ENCODE measurements at regions not wholly inside any gene's neighbourhood (a gene's known extent, or its start where the extent isn't known, plus 50 kb on each side); places are given as distances from the start of the nearest gene placed in this dataset.

- Histone ChIP-seq H3K4me3 (ENCODE audit: low read depth, low read length) (no peak overlapping the region), H3K36me3 (ENCODE audit: control insufficient read depth, insufficient read depth, low read length) (no peaks in the 10 kb centered on the region), H3K27me3 (ENCODE audit: control insufficient read depth, insufficient read depth, low read length) (no peaks in the 10 kb centered on the region)
- DNase-seq (ENCODE audit: low read depth) = no peak
- TF ChIP-seq CTCF (IDR thresholded peaks at IDR 0.05; ENCODE audit: insufficient read depth, low read depth, low read length) = no peak
- ChIA-PET POLR2A (no interaction called here), CTCF (no interaction called here)
These were observed 240.5 kb upstream of the MAN1A1 start for GRCh38 chr6:119590066-119590465.

- Histone ChIP-seq H3K27me3 (ENCODE audit: control insufficient read depth, insufficient read depth, low read length) (no peaks in the 10 kb centered on the region), H3K36me3 (ENCODE audit: control insufficient read depth, insufficient read depth, low read length) (no peaks in the 10 kb centered on the region), H3K4me3 (ENCODE audit: low read depth, low read length) (no peak overlapping the region)
- no peak for TF ChIP-seq CTCF (IDR thresholded peaks at IDR 0.05; ENCODE audit: insufficient read depth, low read depth, low read length)
- DNase-seq (ENCODE audit: low read depth) = no peak
- ChIA-PET POLR2A (no interaction called here), CTCF (no interaction called here)
These were observed 238.0 kb upstream of the MAN1A1 start for GRCh38 chr6:119587537-119587936.

- no peaks in the 10 kb centered on the region for H3K27me3 ChIP-seq (ENCODE audit: control insufficient read depth, insufficient read depth, low read length)
- no peak for TF ChIP-seq CTCF (IDR thresholded peaks at IDR 0.05; ENCODE audit: insufficient read depth, low read depth, low read length)
- no peak for DNase-seq (ENCODE audit: low read depth)
- no peaks in the 10 kb centered on the region for H3K36me3 ChIP-seq (ENCODE audit: control insufficient read depth, insufficient read depth, low read length)
- CTCF ChIA-PET = no interaction called here
- POLR2A ChIA-PET = no interaction called here
- H3K4me3 ChIP-seq (ENCODE audit: low read depth, low read length) = no peak overlapping the region
These were observed 236.8 kb upstream of the MAN1A1 start for GRCh38 chr6:119586250-119586882.

- TF ChIP-seq CTCF (IDR thresholded peaks at IDR 0.05; ENCODE audit: insufficient read depth, low read depth, low read length) = no peak
- POLR2A ChIA-PET = no interaction called here
- no peak overlapping the region for H3K4me3 ChIP-seq (ENCODE audit: low read depth, low read length)
- no peak for DNase-seq (ENCODE audit: low read depth)
- CTCF ChIA-PET = no interaction called here
- no peaks in the 10 kb centered on the region for H3K27me3 ChIP-seq (ENCODE audit: control insufficient read depth, insufficient read depth, low read length)
- no peaks in the 10 kb centered on the region for H3K36me3 ChIP-seq (ENCODE audit: control insufficient read depth, insufficient read depth, low read length)
These were observed 234.5 kb upstream of the MAN1A1 start for GRCh38 chr6:119584088-119584487.

- TF ChIP-seq CTCF (IDR thresholded peaks at IDR 0.05; ENCODE audit: insufficient read depth, low read depth, low read length) = no peak
- POLR2A ChIA-PET = no interaction called here
These were observed 231.7 kb upstream of the MAN1A1 start for GRCh38 chr6:119581220-119581619.

More at GRCh38 chr6:119581220-119581619, 231.7 kb upstream of the MAN1A1 start:
- H3K4me3 ChIP-seq (ENCODE audit: low read depth, low read length) = no peak overlapping the region
- H3K36me3 ChIP-seq (ENCODE audit: control insufficient read depth, insufficient read depth, low read length) = no peaks in the 10 kb centered on the region
- CTCF ChIA-PET = no interaction called here
- no peak for DNase-seq (ENCODE audit: low read depth)
- H3K27me3 ChIP-seq (ENCODE audit: control insufficient read depth, insufficient read depth, low read length) = no peaks in the 10 kb centered on the region
